K562 (cell line): ENCODE measurements at regions not wholly inside any gene's neighbourhood (a gene's known extent, or its start where the extent isn't known, plus 50 kb on each side); places are given as distances from the start of the nearest gene placed in this dataset.

Experiments
- ATAC-seq: fragments of 200-7000 bp; cut with Tn5 transposase; 3 replicates; pipeline ENCODE4 v1.9.1; 2020; ENCODE audit warnings: moderate library complexity
- BruUV-seq: library from RNA; stranded (reverse); fragments of 400-500 nt; replicated peaks from 2 replicates; lab custom pipeline; 2021; lab: Mats Ljungman, UMichigan
- CTCF ChIA-PET: fragments of 300-600 bp; formaldehyde crosslinking; extraction: SDS; loops from one replicate; lab custom pipeline; 2021; ENCODE audit warnings: low intra/inter-chr PET ratio; lab: Yijun Ruan, JAX
- POLR2A ChIA-PET: fragments of 300-600, 350-650 bp; sonication (Branson Sonifier 250); formaldehyde crosslinking; extraction: SDS; loops from one replicate; lab custom pipeline; 2021; ENCODE audit warnings: antibody characterized with exemption, inconsistent platforms; lab: Yijun Ruan, JAX
- DNase-seq, 4 experiments: peaks; one replicate each; pipeline versions ENCODE4 v3.0.0 to v3.0.0-alpha.2; 2011 to 2018; ENCODE audit warnings: low spot score in 3 of 4, mixed read lengths in 3 of 4; ENCODE audit errors: extremely low read depth in 1 of 4
- FAIRE-seq: peaks from 2 replicates; lab custom pipeline; 2011; peaks lifted over from hg19 to GRCh38; lab: Jason Lieb, UNC
- H2AFZ ChIP-seq: 2 replicates; pipeline ENCODE4 v1.6.0; 2011; ENCODE audit warnings: low read depth, low read length, control low read depth, inconsistent platforms
- H3K27ac ChIP-seq: fragments of 200-600 bp; 3 replicates; pipeline ENCODE4 v1.8.0; 2011; ENCODE audit warnings: low read depth, mild to moderate bottlenecking, control low read depth, inconsistent platforms, low read length, moderate library complexity, mixed read lengths; ENCODE audit errors: extremely low read depth
- H3K27me3 ChIP-seq, 2 experiments: fragments of 300-600 bp in 1 of 2; 2 replicates in 1 of 2; 3 replicates in 1 of 2; pipeline versions ENCODE4 v1.6.0 to v1.8.0; 2011; ENCODE audit warnings: inconsistent platforms in 2 of 2, low read length in 2 of 2, mild to moderate bottlenecking in 1 of 2, mixed read lengths in 1 of 2, moderate library complexity in 1 of 2; ENCODE audit not compliant: control insufficient read depth in 2 of 2, insufficient read depth in 2 of 2
- H3K36me3 ChIP-seq: fragments of 300-600 bp; 3 replicates; pipeline ENCODE4 v1.8.0; 2011; ENCODE audit warnings: mild to moderate bottlenecking, low read length, inconsistent platforms; ENCODE audit not compliant: control insufficient read depth, insufficient read depth
- H3K4me1 ChIP-seq, 2 experiments: fragments of 200-600 bp in 1 of 2; replicated peaks in 1 of 2; 2 replicates in 1 of 2; 3 replicates in 1 of 2; pipeline versions ENCODE4 v1.5.1 to v1.8.0; 2011; ENCODE audit warnings: inconsistent platforms in 2 of 2, low read length in 2 of 2, mild to moderate bottlenecking in 1 of 2, mixed read lengths in 1 of 2, moderate library complexity in 1 of 2; ENCODE audit not compliant: control insufficient read depth in 2 of 2, insufficient read depth in 2 of 2
- H3K4me2 ChIP-seq: 2 replicates; pipeline ENCODE4 v1.6.1; 2011; ENCODE audit warnings: low read length, control low read depth, inconsistent platforms, mixed read lengths; ENCODE audit not compliant: insufficient read depth
- H3K4me3 ChIP-seq: fragments of 200-600 bp; sonication (generic), shearing (Covaris generic); 2 replicates; pipeline ENCODE4 v1.5.1; 2016; ENCODE audit warnings: control low read depth, inconsistent platforms
- H3K79me2 ChIP-seq: fragments of 200-600 bp; 3 replicates; pipeline ENCODE4 v1.8.0; 2011; ENCODE audit warnings: low read length, inconsistent platforms; ENCODE audit not compliant: control insufficient read depth, insufficient read depth
- H3K9ac ChIP-seq, 2 experiments: 2 replicates each; pipeline versions ENCODE4 v1.6.0 to v1.6.1; 2011; ENCODE audit warnings: low read depth in 2 of 2, low read length in 2 of 2, control low read depth in 1 of 2, inconsistent platforms in 1 of 2, mild to moderate bottlenecking in 1 of 2, mixed read lengths in 1 of 2; ENCODE audit not compliant: insufficient read depth in 1 of 2
- H3K9me1 ChIP-seq: one replicate; pipeline ENCODE4 v1.6.0; 2011; ENCODE audit warnings: inconsistent platforms, mild to moderate bottlenecking, low read length, moderate library complexity; ENCODE audit not compliant: control insufficient read depth, insufficient read depth
- H3K9me3 ChIP-seq: replicated peaks from 2 replicates; pipeline ENCODE4 v1.5.1; 2011; ENCODE audit warnings: low read depth, low read length, inconsistent platforms; ENCODE audit not compliant: control insufficient read depth, insufficient read depth
- H4K20me1 ChIP-seq: replicated peaks from 2 replicates; pipeline ENCODE4 v1.6.1; 2011; ENCODE audit warnings: low read length, inconsistent platforms, mixed read lengths; ENCODE audit not compliant: control insufficient read depth, insufficient read depth
- ATF6 ChIP-seq: sonication (generic); formaldehyde crosslinking; IDR thresholded peaks from 2 replicates; pipeline ENCODE4 v1.4.0; 2020; ENCODE audit warnings: mild to moderate bottlenecking, missing genetic modification reagents
- ETS1 ChIP-seq: conservative IDR thresholded peaks from 2 replicates; pipeline ENCODE4 v1.6.1; 2011; ENCODE audit warnings: low read depth, mild to moderate bottlenecking, low read length; ENCODE audit not compliant: control insufficient read depth
- MYC ChIP-seq, 2 experiments: fragments of 250-450 bp in 1 of 2; sonication (Bioruptor Pico) in 1 of 2; IDR thresholded peaks; 2 replicates each; pipeline versions ENCODE4 v1.5.1 to v1.6.1; 2012 to 2021; ENCODE audit warnings: low read depth in 2 of 2, borderline replicate concordance in 1 of 2, improper control_type of control experiment in 1 of 2, low read length in 1 of 2, mild to moderate bottlenecking in 1 of 2, moderate library complexity in 1 of 2
- REST ChIP-seq, 2 experiments: fragments of 450-650 bp; formaldehyde crosslinking in 1 of 2; IDR thresholded peaks; 2 replicates each; pipeline versions ENCODE4 v1.4.0 to v1.6.1; 2014 to 2020; ENCODE audit warnings: mild to moderate bottlenecking in 2 of 2, borderline replicate concordance in 1 of 2, low read depth in 1 of 2
- ZNF76 ChIP-seq: fragments of 250-450 bp; sonication (Bioruptor Pico); IDR thresholded peaks from 2 replicates; pipeline ENCODE4 v1.4.0; 2020; ENCODE audit warnings: mild to moderate bottlenecking, moderate library complexity, borderline replicate concordance
- WGBS: fragments of 100-300 bp; shearing (Covaris generic); methylation state at CpG from one replicate; pipeline ENCODE4 v1.1.6; 2016; ENCODE audit warnings: low coverage, mixed read lengths; ENCODE audit not compliant: insufficient coverage; ENCODE audit errors: missing lambda C conversion rate; 5-methylcytosine and 5-hydroxymethylcytosine counted together
- in situ Hi-C: fragments of 300-500 bp; cut with MboI; formaldehyde crosslinking; loops from 4 replicates; pipeline ENCODE4 v1.15.0; 2018; ENCODE audit warnings: inconsistent platforms, mixed read lengths
- intact Hi-C: fragments of 100-400 bp; cut with micrococcal nuclease; formaldehyde crosslinking; loops from 2 replicates; pipeline ENCODE4 v1.14.2; 2022

- Histone ChIP-seq H3K4me3 (no peak overlapping the region), H3K9me1 (no peaks in the 10 kb centered on the region), H3K4me2 (no peak overlapping the region), H3K27me3 (no peaks in the 10 kb centered on the region), H3K4me1 (no peaks in the 10 kb centered on the region), H3K9me3 (no peaks in the 10 kb centered on the region), H3K27ac (no peak overlapping the region), H3K9ac (no peak overlapping the region), H3K36me3 (no peaks in the 10 kb centered on the region), H4K20me1 (no peaks in the 10 kb centered on the region), H2AFZ (no peak overlapping the region), H3K79me2 (no peaks in the 10 kb centered on the region)
- CTCF ChIA-PET: no interaction called here
- no peak for DNase-seq
- FAIRE-seq: no peak
- TF ChIP-seq REST (IDR thresholded peaks at IDR 0.05; ENCODE audit: borderline replicate concordance): no peak
- TF ChIP-seq REST (CRISPR knock-in tag; IDR thresholded peaks at IDR 0.05; ENCODE audit: low read depth): no peak
- TF ChIP-seq ZNF76 (CRISPR knock-in tag): no peak
- TF ChIP-seq ETS1: no peak
- TF ChIP-seq MYC (IDR thresholded peaks at IDR 0.05; ENCODE audit: low read depth, low read length): no peak
- no peak for TF ChIP-seq MYC (CRISPR knock-in tag; IDR thresholded peaks at IDR 0.05; ENCODE audit: borderline replicate concordance, low read depth)
- no peak for TF ChIP-seq ATF6 (CRISPR knock-in tag)
- intact Hi-C loops: no loop called here
- no TSS peak for BruUV-seq
- POLR2A ChIA-PET: no interaction called here
- in situ Hi-C loops: no loop called here
- ATAC-seq: no peak
- 5% methylated on average over 1 of the region's 1 CpG for WGBS
Measured at GRCh38 chr2:176913955-176914354, 298.6 kb upstream of the HNRNPA3 start.
